Stimulated activated CD4-positive, alpha-beta T cell treated with anti-CD3 and anti-CD28 coated beads, Interleukin-4, amount 100 ng/mL, for 4 hours (primary cell): ENCODE measurements at regions not wholly inside any gene's neighbourhood (a gene's known extent, or its start where the extent isn't known, plus 50 kb on each side); places are given as distances from the start of the nearest gene placed in this dataset.

ENCODE experiments used
- DNase-seq, 2 experiments: peaks; one replicate each; pipeline ENCODE4 v3.0.0-alpha.2; 2020

DNA sequence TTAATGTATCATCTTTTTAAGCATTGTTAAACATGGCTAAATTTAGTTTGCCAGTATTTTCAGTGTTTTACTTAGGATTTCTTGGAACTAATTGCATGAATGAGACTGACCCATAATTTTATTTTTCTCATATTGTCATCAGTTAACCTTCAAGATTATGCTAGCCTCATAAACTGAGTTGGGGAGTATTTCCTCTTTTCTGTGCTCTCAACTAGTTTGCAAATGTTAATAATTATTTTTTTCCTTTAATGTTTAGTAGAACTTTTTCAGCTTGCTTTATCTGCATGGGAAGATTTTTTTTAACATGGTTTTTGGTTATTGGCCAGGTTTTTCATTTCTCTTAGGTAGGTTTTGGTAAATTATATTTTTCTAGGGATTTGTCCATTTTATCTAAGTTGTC, 235.4 kb upstream of the SESN3 start:
- DNase-seq: no peak

DNA sequence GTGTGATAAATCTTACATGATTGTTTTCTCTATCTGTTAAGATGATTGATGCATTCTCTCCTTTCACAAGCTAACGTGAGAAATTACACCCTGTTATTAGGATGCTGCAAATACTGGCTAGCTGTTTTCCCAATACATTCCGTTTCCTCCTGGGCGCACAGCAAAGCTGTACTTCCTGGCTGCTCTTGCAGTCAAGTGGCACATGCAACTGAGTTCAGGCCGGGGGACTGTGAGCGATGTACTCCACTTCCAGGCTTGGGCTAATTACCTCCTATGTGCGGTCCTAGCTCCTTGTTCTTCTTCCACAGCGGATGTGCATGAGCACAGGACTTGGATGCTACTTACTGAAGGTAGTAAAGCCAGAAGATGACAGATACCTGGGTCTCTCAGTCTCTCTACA, 234.9 kb upstream of the SESN3 start:
- DNase-seq: no peak

DNA sequence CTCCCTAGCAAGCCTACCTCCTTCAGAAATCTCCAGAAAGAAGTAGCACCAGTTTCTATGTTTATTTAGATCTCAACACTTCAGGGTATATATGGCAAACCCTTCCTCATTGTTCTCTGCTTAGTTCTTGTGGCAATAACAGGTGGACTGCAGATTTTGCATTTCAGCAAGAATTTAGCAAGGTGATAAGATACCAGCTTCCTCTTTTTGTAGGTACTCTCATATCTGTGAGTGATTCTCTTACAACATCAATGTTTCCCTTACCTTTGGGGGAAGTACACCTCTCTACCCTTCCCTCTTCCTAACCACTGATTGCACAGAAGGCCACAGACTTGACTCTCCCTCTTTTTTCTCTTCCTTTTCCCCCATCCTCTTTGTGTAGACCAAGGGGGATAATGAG, 230.9 kb upstream of the SESN3 start:
- DNase-seq: no peak

DNA sequence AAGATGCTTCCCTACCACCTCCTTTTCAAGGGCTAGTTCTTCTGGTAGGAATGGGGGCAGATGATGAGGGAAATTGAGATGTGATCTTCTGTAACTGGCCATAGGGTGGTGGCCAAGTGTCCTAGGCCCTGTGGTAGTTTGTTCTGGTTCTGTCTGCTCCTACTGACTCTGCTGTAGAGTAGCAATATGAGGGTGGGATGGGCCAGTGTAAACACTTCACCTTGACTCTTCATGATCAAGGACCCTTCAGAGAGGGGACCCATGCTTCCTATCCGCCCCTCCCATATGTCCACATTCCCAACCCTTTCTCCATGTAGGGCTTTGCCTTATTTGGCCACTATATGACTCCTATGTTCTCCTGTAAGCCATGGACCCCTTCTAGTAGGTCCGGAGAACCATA, 230.3 kb upstream of the SESN3 start:
- DNase-seq: no peak

DNA sequence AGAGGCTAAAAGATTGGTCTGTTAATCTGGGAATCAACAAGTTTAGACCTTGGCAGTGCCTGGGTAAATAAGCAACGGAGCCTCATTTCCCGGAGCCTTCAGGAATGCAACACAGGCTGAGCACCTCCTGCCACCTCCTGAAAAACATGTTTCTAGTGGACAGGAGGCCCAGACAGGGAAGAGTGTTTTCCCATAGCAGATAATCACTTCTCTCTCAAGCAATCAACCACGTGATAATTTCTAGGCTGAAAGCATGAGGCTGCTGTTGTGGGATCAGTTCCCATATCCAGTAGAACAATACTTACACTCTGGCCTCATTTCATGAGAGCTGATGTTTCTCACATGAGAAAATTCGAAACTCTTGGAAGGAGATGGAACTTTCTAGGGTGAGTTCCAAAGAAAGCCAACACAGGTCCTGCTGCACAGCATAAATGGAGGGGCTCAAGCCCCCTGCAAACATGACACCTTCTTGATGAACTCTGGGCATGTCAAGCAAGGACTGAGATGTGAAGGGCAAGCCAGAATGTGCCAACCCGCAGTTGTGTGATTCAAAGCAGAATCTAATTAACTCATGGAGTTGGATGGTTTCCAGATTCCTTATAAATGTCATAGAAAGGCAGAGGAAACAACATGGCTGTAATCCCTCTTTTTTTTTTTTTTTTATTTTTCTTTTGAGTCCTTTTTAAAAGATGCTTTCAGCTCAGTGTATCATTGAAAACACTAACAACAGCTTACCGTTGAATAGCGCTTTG, 228.5 kb upstream of the SESN3 start:
- DNase-seq: no peak

DNA sequence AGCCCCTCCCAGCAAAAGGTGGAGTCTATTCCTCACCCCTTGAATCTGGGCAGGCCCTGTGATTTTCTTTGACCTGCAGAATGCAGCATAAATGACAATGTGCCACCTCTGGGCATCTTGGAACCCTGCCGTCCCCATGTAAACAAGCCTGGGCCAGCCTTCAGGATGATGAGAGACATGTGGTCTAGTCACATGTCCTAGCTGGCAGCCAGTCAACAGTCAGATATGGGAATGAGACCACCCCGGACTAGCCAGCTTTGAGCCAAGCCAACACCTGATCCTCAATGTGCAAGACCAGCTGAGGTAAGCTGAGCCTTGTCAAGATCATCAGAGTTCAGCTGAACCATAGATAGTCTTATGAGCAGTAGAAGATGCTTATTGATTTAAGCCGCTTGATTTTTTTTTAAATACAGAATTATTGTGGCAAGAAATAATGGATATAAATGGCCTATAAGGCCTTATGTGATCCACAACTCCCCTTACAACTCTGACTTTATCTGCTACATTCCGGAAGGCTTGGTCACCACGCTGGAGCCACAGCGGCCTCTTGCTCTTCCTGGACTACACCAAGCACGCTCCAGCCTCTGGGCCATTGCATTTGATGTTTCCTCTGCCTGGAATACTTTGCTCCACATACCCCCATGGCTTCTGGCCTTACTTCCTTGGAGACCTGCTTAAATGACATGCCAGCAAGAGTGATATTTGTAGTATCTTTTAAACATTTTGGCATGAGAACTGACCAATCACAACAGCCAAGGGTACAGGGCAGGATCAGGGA, 225.9 kb upstream of the SESN3 start:
- DNase-seq: no peak

DNA sequence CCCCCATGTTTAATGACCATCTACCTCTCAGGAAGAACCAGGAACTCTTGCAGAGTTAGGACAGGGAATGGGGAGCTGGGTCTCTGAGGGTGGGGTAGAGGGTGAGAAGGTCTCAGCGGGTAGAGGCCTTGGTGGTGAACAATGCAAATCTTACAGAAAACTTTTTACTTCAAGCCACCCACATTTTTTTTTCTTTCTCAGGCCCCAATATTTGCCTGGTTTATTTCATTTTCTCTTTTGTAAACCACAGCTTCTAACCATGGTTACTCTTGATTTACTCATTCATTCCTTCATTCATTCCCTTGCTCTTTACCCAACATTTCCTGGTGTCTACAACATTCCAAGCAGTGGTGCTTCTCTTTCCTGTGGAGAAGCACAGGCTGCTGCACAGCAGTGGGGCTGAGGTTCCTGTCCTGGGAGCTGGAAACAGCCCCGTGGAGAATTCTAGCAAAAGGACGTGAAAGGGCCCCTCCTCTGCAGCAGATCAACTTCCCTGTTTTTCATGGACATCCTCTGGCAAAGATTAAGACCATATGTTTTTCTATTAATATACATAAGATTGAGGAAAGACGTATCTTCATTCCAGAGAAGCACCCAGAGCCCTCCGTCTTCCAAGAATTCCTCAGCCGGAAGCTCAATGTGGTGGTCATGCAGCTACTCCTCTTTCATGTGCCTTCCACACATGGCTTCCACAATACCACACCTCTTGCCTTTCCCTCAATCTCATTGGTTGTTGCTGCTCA, 224.4 kb upstream of the SESN3 start:
- no peak for DNase-seq

DNA sequence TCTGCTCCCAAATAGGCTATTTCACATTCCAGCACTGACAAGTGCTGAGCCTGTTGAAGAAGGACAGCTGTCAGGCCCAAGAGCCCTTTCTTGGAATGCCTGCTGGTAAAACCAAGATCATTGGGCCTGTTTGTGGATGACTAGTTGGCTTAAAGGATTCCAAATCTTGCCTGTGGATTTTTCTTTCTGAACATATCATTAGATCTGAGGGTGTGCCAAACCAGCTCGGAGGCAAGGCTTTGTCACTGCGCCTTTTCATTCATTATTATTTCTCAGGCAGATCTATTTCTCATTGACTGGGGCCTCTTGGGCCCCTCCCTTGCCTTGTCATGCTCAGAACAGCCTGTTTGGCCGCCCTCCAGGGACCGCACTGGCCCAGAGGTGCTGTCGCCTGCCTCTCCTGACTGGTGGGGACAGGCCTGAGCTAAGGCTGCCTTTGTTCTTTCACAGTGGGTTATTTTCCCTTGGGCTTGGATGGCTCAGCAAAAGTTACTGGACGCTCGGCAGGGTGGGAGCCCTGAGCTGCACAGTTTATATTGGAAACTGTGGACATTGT, 222.7 kb upstream of the SESN3 start:
- no peak for DNase-seq

DNA sequence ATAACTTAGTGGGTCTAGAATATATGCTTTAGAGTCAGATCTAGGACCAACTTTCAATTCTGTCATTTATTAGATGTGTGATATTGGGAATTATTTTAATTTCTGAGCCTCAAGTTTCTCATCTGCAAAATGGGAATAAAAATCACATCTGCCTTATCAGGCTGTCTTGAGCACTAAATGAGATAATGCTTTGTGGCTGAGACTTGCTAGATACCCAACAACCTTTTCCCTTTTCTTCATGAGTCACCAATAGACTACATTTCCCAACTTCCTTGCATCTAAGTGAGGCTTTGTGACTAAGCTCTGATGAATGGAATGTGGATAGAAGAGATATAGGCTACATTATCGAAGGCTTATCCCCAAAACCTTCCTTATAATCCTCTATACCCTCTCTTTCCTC, 220.7 kb upstream of the SESN3 start:
- DNase-seq: no peak

DNA sequence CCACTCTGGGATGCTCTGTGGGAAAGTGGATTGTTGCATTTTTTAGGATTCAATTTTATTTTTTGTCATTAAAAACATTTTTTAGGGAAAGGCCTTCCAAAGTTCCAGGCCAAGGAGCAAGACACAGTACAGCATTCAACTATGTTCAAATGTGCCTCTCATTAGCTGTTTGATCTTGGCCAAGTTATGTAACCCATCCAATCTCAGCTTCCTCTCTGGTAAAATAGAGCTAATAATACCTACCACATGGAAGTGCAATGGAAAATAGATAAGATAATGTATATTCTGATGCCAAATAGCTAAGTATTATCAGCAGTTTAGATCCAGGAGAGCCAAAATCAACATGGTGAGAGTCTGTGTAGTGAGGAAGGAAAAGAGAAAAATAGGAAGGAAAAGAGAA, 220.3 kb upstream of the SESN3 start:
- no peak for DNase-seq

DNA sequence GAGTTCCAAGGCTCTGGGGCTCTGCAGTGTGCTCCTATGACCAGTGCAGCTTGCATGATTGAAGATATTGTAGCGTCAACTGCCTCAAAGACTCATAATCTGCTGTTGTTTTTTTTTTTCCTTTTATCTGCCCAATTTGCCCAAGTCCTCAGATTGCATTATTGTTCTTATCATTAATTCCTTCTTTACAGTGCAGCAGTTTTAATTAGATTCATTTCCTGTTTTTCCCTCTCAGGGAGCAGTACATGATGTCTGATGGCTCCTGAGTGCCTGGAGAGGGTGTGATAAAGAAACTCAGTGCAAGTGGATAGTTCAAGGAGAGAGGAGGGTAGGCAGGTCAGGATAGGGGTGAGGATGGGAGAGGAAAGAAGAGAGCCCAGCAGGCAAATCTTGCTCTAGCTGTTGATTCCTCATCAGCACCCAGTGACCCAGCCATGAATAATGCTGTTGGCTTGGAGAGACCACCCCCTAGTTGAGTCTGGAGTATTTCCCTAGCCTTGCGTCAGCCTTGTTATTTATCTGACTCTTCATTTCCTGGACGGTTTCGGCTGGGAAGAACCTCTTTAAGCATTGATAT, 219.6 kb upstream of the SESN3 start:
- no peak for DNase-seq

DNA sequence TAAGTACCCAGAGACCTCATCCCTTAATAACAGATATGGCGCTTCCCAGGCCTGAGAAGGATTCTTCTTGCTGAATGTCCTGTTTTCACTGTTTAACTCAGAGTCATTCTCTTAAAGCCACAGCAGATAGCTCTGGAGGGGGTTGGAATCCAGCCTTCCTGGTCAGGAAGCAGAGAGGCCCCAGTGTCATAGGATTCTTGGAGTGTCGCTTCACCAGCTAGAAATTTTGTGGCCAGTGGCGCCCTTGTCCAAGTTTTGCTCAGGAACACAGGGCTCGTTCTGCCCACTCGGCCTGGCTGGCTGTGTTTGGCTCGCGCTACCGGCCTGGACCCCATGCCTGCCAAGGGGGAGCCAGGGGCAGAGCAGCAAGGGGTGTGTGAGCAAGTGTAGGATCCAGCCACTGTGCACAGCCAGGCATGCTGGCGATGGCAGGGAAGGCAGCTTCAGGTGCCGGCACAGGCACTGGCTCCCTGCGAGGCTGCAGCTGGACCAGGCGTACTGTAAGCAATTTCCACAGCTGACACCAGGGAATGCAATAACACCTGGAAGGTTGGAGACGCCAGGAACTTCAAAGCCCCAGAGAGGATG, 214.8 kb upstream of the SESN3 start:
- no peak for DNase-seq

DNA sequence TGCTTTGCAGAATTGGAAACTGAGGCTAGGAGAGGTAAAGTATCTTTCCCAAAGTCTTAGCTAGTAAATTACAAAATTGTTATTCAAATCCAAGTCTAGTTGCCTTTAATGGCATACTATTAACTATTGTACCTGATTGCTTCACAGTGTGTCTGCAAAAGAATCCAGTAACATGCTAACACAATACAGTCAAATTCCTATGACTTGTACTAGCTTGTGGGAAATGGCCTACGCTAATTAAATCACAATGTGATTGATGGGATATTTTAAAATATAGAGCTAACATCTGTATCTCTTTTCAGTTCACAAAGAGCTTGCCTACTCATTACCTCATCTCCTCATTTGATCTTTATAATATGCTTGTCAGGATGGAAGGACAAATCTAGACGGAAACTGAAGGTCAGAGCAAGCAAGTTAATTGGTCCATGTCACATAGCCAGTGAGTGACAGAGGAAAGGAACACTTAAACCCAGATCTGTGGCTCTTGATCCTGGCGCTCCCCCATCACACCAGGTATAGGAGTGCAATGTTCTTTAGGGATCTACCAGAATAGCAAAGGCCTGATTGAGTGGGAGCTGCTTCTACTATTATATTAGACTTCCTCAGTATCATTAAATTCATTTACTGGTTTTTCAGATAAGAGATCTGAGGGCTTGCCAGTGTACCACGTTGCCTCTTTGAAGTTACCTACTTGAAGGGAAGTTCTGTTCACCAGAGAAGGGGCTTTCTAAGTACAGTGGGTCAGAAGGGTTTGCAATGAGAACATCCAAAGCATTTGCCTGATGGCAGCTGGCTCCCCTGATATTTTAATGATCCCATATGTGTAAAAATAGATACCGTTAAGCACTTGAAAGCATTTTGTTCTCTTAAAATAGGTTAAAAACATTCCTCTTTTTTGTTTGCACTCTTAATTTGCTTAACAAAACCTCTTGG, 213.6 kb upstream of the SESN3 start:
- DNase-seq: no peak

DNA sequence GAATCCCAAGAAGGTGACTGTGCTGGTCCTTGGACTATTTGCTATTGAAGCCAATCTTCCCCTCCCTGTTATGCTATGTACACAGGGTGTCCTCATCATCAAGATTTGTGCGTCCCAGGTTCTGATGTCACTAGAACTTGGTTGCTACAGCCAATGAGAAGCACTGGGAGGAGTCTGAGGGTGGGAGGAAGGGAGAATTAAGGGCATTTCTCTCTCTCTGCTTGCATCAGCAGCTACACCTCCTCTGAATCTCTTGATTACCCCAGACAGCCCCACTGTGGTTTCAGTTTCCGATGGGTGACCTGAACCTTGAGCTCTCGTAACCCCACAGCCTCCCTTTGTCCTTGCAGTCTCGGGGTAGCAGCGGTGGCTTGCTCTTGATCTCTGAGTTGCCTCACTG, 212.4 kb upstream of the SESN3 start:
- peak in 1 of 2 experiments; percentile 17 for DNase-seq

DNA sequence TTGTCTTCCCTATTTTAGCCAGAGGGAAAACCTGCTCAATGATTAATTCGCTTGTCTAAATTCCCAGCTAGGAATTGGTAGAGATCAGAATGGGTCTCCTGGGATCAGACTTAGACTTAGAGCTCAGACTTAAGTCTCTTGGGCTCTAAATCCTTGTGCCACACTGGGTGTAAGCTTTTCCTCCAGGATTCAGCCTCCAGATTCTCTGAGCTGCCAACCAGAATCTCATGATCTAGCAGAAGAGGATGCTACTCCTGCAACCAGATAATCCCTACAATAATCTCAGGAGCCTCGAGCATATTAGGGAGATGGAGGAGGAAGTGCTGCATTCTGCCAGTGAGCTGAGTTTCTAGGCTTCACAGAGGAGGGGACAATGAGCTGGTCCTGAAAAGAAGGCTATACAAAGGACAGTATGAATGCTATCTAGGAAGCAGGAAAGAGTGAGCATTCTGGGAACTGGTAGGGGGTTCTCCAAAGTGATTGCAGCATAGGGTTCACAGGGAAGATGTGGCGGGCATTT, 211.6 kb upstream of the SESN3 start:
- no peak for DNase-seq

DNA sequence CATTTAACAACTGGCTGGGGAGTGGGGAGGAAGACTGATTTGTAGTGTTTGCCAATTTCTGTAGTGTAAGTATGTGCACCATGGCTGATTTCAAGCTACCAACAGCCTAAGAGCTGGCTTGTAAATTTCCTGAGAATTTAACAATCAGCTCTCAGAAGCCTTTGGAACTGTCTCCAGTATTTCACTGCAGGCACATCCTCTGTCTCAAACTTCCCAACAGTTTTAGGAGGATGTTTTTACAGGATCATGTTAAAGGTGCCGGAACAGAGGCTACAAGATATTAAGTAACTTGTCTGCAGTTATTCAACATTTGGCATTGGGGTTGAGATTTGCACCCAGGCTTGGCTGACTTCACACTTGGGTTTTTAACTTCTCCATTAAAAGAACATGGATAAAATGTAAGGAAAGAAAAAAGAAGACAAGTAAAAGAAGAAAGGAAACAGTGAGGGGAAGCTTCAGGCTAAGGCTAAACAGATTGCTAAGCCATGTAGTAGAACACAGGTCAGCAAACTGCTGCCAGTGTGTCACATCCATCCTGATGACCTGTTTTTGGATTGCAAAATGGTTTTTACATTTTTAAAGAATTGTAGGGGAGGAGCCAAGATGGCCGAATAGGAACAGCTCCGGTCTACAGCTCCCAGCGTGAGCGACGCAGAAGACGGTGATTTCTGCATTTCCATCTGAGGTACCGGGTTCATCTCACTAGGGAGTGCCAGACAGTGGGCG, 204.8 kb upstream of the SESN3 start:
- no peak for DNase-seq

DNA sequence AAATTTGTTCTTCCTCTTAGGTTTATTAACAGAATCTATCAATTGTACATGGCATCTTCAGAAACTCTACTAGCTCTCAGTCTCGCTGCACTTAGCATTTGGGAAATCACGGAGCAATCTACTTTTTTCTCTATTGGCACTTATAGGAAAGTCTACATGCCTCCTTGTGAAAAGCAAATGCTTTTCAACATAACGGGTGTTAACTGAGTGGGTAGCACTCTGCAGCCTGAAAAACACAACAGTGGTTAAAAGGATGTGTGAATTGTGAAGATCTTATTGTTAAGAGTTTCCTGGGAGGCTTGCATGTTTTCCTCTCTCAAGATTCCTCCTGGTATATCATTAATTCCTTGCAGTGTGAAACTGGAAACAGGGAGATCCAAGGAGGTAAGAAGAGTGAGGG, 204.2 kb upstream of the SESN3 start:
- no peak for DNase-seq

DNA sequence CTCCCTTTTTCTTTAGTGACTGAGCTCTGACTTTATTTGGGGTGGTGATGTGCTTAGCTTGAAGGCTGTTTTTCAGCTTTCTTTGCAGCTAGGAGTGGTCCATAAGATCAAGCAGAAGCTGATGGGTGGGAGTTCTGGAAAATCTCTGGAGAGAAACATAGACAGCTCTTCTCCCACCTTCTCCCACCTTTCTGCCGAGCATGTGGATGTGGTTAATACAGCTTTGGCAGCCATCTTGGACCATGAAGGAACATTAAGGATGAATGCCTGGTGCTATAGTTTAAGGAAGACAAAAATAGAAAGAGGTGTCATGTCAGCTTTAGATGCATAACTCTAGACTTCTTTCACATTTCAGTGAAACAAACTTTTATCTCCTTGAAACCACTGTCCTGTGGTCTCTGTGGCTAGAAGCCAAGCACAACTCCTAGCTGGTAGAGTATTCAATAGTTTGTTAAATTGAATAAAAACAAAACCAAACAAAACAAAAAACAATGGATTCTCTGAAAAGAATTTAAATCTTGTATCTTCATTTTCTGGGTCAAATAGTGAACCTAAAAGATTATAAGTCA, 203.6 kb upstream of the SESN3 start:
- no peak for DNase-seq

DNA sequence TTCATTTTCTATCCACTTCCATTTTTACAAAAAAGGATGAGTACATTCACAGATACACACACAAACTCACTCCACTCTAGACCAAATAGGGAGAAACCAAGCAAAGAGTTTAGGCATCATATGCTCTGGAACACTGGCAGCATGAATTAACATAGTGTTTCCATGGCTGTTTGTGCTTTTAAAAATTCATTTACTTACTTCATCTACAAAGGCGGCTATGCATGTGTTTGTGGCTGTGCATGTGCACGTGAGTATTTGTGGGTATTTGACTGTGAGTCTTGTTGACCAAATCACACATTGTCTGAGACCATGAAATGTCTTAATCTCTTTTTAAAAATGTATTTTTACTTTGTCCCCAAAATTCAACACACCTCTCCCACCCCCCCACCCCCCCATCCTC, 203.0 kb upstream of the SESN3 start:
- DNase-seq: no peak
